PC-9 (cell line): ENCODE measurements at regions not wholly inside any gene's neighbourhood (a gene's known extent, or its start where the extent isn't known, plus 50 kb on each side); places are given as distances from the start of the nearest gene placed in this dataset.

Experiments
- BruUV-seq: library from RNA; stranded (reverse); fragments of 400-500 nt; replicated peaks from 2 replicates; lab custom pipeline; 2021; lab: Mats Ljungman, UMichigan
- CTCF ChIA-PET: fragments of 300-600 bp; sonication (Branson Sonifier 250); formaldehyde crosslinking; loops from one replicate; lab custom pipeline; 2022; ENCODE audit warnings: antibody characterized with exemption; lab: Charles Lee
- POLR2A ChIA-PET: fragments of 300-600 bp; sonication (Branson Sonifier 250); formaldehyde crosslinking; loops from one replicate; lab custom pipeline; 2022; ENCODE audit warnings: antibody characterized with exemption; ENCODE audit not compliant: unreplicated experiment; lab: Charles Lee
- DNase-seq, 2 experiments: peaks; one replicate each; pipeline versions ENCODE4 v3.0.0 to v3.0.0-alpha.2; 2015 to 2022; ENCODE audit warnings: mixed read lengths in 1 of 2
- H2AFZ ChIP-seq: fragments of 200-600 bp; sonication (generic); 2 replicates; pipeline ENCODE4 v1.8.1; 2017; ENCODE audit warnings: antibody characterized with exemption
- H3F3A ChIP-seq: fragments of 200-600 bp; sonication (generic); 2 replicates; pipeline ENCODE4 v1.8.1; 2017; ENCODE audit warnings: antibody characterized with exemption, mild to moderate bottlenecking, low read depth; ENCODE audit not compliant: insufficient read depth
- H3K27ac ChIP-seq: fragments of 200-600 bp; sonication (generic); 2 replicates; pipeline ENCODE4 v1.6.1; 2016; ENCODE audit warnings: mixed run types
- H3K27me3 ChIP-seq: fragments of 200-600 bp; sonication (generic); 2 replicates; pipeline ENCODE4 v1.6.1; 2016; ENCODE audit warnings: low read depth, mixed run types; ENCODE audit not compliant: insufficient read depth
- H3K36me3 ChIP-seq: fragments of 200-600 bp; sonication (generic); 2 replicates; pipeline ENCODE4 v1.6.1; 2016; ENCODE audit warnings: low read depth, mixed run types
- H3K4me1 ChIP-seq: fragments of 200-600 bp; sonication (generic); replicated peaks from 2 replicates; pipeline ENCODE4 v1.6.1; 2016; ENCODE audit warnings: mixed run types; ENCODE audit not compliant: insufficient read depth
- H3K4me2 ChIP-seq: fragments of 200-600 bp; sonication (generic); 2 replicates; pipeline ENCODE4 v1.6.1; 2017; ENCODE audit warnings: mixed run types
- H3K4me3 ChIP-seq: fragments of 200-600 bp; sonication (generic); 2 replicates; pipeline ENCODE4 v1.6.1; 2016; ENCODE audit warnings: mixed run types
- H3K79me2 ChIP-seq: fragments of 200-600 bp; sonication (generic); 2 replicates; pipeline ENCODE4 v1.6.1; 2017; ENCODE audit warnings: low read depth, mixed run types
- H3K9me2 ChIP-seq: fragments of 200-600 bp; sonication (generic); 2 replicates; pipeline ENCODE4 v1.8.1; 2017; ENCODE audit warnings: mild to moderate bottlenecking; ENCODE audit not compliant: insufficient read depth
- H3K9me3 ChIP-seq: fragments of 200-600 bp; sonication (generic); 2 replicates; pipeline ENCODE4 v1.8.1; 2016; ENCODE audit warnings: low read depth; ENCODE audit not compliant: insufficient read depth
- H4K20me1 ChIP-seq: fragments of 200-600 bp; sonication (generic); 2 replicates; pipeline ENCODE4 v1.8.1; 2017; ENCODE audit not compliant: insufficient read depth
- CTCF ChIP-seq: fragments of 200-600 bp; sonication (generic); conservative IDR thresholded peaks from 2 replicates; pipeline ENCODE4 v1.6.1; 2017; ENCODE audit warnings: mixed run types, antibody characterized with exemption, mild to moderate bottlenecking, moderate library complexity
- EZH2 ChIP-seq: fragments of 200-600 bp; sonication (generic); IDR thresholded peaks from 2 replicates; pipeline ENCODE4 v1.8.0; 2017; ENCODE audit warnings: antibody characterized with exemption, low read depth
- intact Hi-C: fragments of 100-400 bp; cut with micrococcal nuclease; formaldehyde crosslinking; loops from one replicate; pipeline ENCODE4 v1.10.0; 2022; ENCODE audit not compliant: unreplicated experiment

GRCh38 chr11:127420139-127420538 lies 419.6 kb upstream of the KIRREL3 start:
- ChIA-PET POLR2A (no interaction called here), CTCF (no interaction called here)
- intact Hi-C loops: no loop called here

GRCh38 chr11:127412722-127413380 lies 412.3 kb upstream of the KIRREL3 start:
- intact Hi-C loops: no loop called here
- no peaks in the 10 kb centered on the region for H3K9me3 ChIP-seq
- H3K27ac ChIP-seq: no peak overlapping the region
- no peaks in the 10 kb centered on the region for H4K20me1 ChIP-seq
- ChIA-PET CTCF (no interaction called here), POLR2A (no interaction called here)
- H3K4me3 ChIP-seq: no peak overlapping the region
- no peaks in the 10 kb centered on the region for H3K79me2 ChIP-seq
- H3K9me2 ChIP-seq: peaks cover 6% of the 10 kb centered on the region; the same call in 1 of the 2 replicates
- H3K36me3 ChIP-seq: no peaks in the 10 kb centered on the region
- DNase-seq: no peak
- BruUV-seq: no TSS peak
- no peak overlapping the region for H2AFZ ChIP-seq
- H3K4me1 ChIP-seq: no peaks in the 10 kb centered on the region
- no peak overlapping the region for H3K4me2 ChIP-seq
- no peaks in the 10 kb centered on the region for H3K27me3 ChIP-seq
- no peaks in the 10 kb centered on the region for H3F3A ChIP-seq
- TF ChIP-seq EZH2 (no peak), CTCF (no peak)

More at GRCh38 chr11:127420139-127420538, 419.6 kb upstream of the KIRREL3 start:
- no peak for TF ChIP-seq EZH2
- no peak for TF ChIP-seq CTCF
- Histone ChIP-seq H2AFZ (no peak overlapping the region), H3F3A (no peaks in the 10 kb centered on the region), H3K9me3 (no peaks in the 10 kb centered on the region), H3K27ac (no peak overlapping the region), H3K9me2 (no peaks in the 10 kb centered on the region), H3K79me2 (no peaks in the 10 kb centered on the region), H3K4me2 (no peak overlapping the region), H3K36me3 (no peaks in the 10 kb centered on the region), H4K20me1 (no peaks in the 10 kb centered on the region), H3K27me3 (no peaks in the 10 kb centered on the region), H3K4me1 (no peaks in the 10 kb centered on the region), H3K4me3 (no peak overlapping the region)
- DNase-seq: no peak
- BruUV-seq: no TSS peak

GRCh38 chr11:127412234-127412633 lies 411.7 kb upstream of the KIRREL3 start:
- POLR2A ChIA-PET: no interaction called here
- BruUV-seq: no TSS peak

More at GRCh38 chr11:127412234-127412633, 411.7 kb upstream of the KIRREL3 start:
- H3K9me2 ChIP-seq: peaks cover 6% of the 10 kb centered on the region; the same call in 1 of the 2 replicates
- no peak for TF ChIP-seq EZH2
- no peak for TF ChIP-seq CTCF
- H3K79me2 ChIP-seq: no peaks in the 10 kb centered on the region
- no peak for DNase-seq
- no peaks in the 10 kb centered on the region for H4K20me1 ChIP-seq
- no peaks in the 10 kb centered on the region for H3F3A ChIP-seq
- H3K9me3 ChIP-seq: no peaks in the 10 kb centered on the region
- CTCF ChIA-PET: no interaction called here
- H3K4me3 ChIP-seq: no peak overlapping the region
- no peaks in the 10 kb centered on the region for H3K4me1 ChIP-seq
- intact Hi-C loops: no loop called here
- no peaks in the 10 kb centered on the region for H3K27me3 ChIP-seq
- no peak overlapping the region for H3K27ac ChIP-seq
- H3K36me3 ChIP-seq: no peaks in the 10 kb centered on the region
- no peak overlapping the region for H2AFZ ChIP-seq
- no peak overlapping the region for H3K4me2 ChIP-seq
